Left lung (tissue), 4 donors: ENCODE measurements at regions not wholly inside any gene's neighbourhood (a gene's known extent, or its start where the extent isn't known, plus 50 kb on each side); places are given as distances from the start of the nearest gene placed in this dataset.
A peak's percentile ranks its signal among the peaks of the same experiment; 100 is the strongest.

Experiments
- ATAC-seq: fragments of 200-7000 bp; cut with Tn5 transposase; one replicate; pipeline ENCODE4 v1.9.1; 2020; ENCODE audit warnings: moderate library complexity
- DNase-seq, 4 donors: peaks; one replicate each; pipeline ENCODE4 v3.0.0-alpha.2; 2013 to 2020
- H3K27ac ChIP-seq, 2 donors: fragments of 200-600 bp; sonication (generic) in 1 of 2; one replicate each; pipeline versions ENCODE4 v1.5.0 to v1.8.0; 2020 to 2021
- H3K27me3 ChIP-seq, 2 donors: fragments of 200-600 bp; sonication (generic) in 1 of 2; one replicate each; pipeline versions ENCODE4 v1.5.0 to v1.8.0; 2020 to 2021
- H3K36me3 ChIP-seq, 2 donors: fragments of 200-600 bp; sonication (generic) in 1 of 2; one replicate each; pipeline versions ENCODE4 v1.5.0 to v1.8.0; 2020 to 2021
- H3K4me1 ChIP-seq, 2 donors: fragments of 200-600 bp; one replicate each; pipeline ENCODE4 v1.8.0; 2021
- H3K4me3 ChIP-seq, 2 donors: fragments of 200-600 bp; sonication (generic) in 1 of 2; one replicate each; pipeline versions ENCODE4 v1.5.0 to v1.8.0; 2020 to 2021; ENCODE audit warnings: mild to moderate bottlenecking in 1 of 2
- H3K9me3 ChIP-seq, 2 donors: fragments of 200-600 bp; sonication (generic) in 1 of 2; one replicate each; pipeline versions ENCODE4 v1.5.0 to v1.8.0; 2020 to 2021
- CTCF ChIP-seq, 2 donors: fragments of 200-600 bp; sonication (generic) in 1 of 2; IDR thresholded peaks; one replicate each; pipeline versions ENCODE4 v1.5.0 to v1.8.0; 2021; ENCODE audit warnings: antibody characterized with exemption in 2 of 2
- intact Hi-C, 2 donors: fragments of 100-400 bp; cut with DNase I; formaldehyde crosslinking; loops; one replicate each; pipeline versions ENCODE4 v1.11.2 to v1.14.2; 2022
- donor health status: DM: no; HTN: yes; CAD: no.
- donor health status: DM: no; HTN: no; CAD: no.

GRCh38 chr9:14520341-14520740 lies 172.9 kb downstream of the ZDHHC21 start:
- no peak overlapping the region for H3K27ac ChIP-seq
- no peak for TF ChIP-seq CTCF (IDR thresholded peaks at IDR 0.05)
- no peak overlapping the region for H3K4me3 ChIP-seq
- H3K36me3 ChIP-seq: no peaks in the 10 kb centered on the region
- no peaks in the 10 kb centered on the region for H3K4me1 ChIP-seq
- DNase-seq: no peak
- ATAC-seq: peak; percentile 37
- no peaks in the 10 kb centered on the region for H3K9me3 ChIP-seq
- intact Hi-C loops: no loop called here
- H3K27me3 ChIP-seq: no peaks in the 10 kb centered on the region

GRCh38 chr9:14517154-14517906 lies 175.9 kb downstream of the ZDHHC21 start:
- H3K4me1 ChIP-seq: no peaks in the 10 kb centered on the region
- no peaks in the 10 kb centered on the region for H3K36me3 ChIP-seq
- no peak overlapping the region for H3K4me3 ChIP-seq
- no peak overlapping the region for H3K27ac ChIP-seq
- ATAC-seq: no peak
- DNase-seq: no peak
- no peak for TF ChIP-seq CTCF (IDR thresholded peaks at IDR 0.05)
- intact Hi-C loops: no loop called here
- H3K27me3 ChIP-seq: no peaks in the 10 kb centered on the region
- H3K9me3 ChIP-seq: no peaks in the 10 kb centered on the region

GRCh38 chr9:14516656-14517055 lies 176.6 kb downstream of the ZDHHC21 start:
- Histone ChIP-seq H3K27ac (no peak overlapping the region), H3K4me1 (no peaks in the 10 kb centered on the region), H3K9me3 (no peaks in the 10 kb centered on the region), H3K27me3 (no peaks in the 10 kb centered on the region), H3K4me3 (no peak overlapping the region), H3K36me3 (no peaks in the 10 kb centered on the region)
- ATAC-seq (no peak), DNase-seq (no peak)
- TF ChIP-seq CTCF (IDR thresholded peaks at IDR 0.05): no peak
- intact Hi-C loops: no loop called here

GRCh38 chr9:14515571-14516198 lies 177.5 kb downstream of the ZDHHC21 start:
- ATAC-seq (no peak), DNase-seq (no peak)
- intact Hi-C loops: no loop called here
- no peak overlapping the region for H3K4me3 ChIP-seq
- H3K9me3 ChIP-seq: no peaks in the 10 kb centered on the region
- TF ChIP-seq CTCF (IDR thresholded peaks at IDR 0.05): no peak
- H3K27ac ChIP-seq: no peak overlapping the region
- H3K27me3 ChIP-seq: no peaks in the 10 kb centered on the region
- no peaks in the 10 kb centered on the region for H3K4me1 ChIP-seq
- H3K36me3 ChIP-seq: no peaks in the 10 kb centered on the region

GRCh38 chr9:14515049-14515448 lies 178.2 kb downstream of the ZDHHC21 start:
- no peak for ATAC-seq
- Histone ChIP-seq H3K27me3 (no peaks in the 10 kb centered on the region), H3K27ac (no peak overlapping the region), H3K4me3 (no peak overlapping the region), H3K36me3 (no peaks in the 10 kb centered on the region), H3K4me1 (no peaks in the 10 kb centered on the region), H3K9me3 (no peaks in the 10 kb centered on the region)
- no peak for DNase-seq
- TF ChIP-seq CTCF (IDR thresholded peaks at IDR 0.05): no peak
- intact Hi-C loops: no loop called here
